ENCODE measurements at regions not wholly inside any gene's neighbourhood (a gene's known extent, or its start where the extent isn't known, plus 50 kb on each side); places are given as distances from the start of the nearest gene placed in this dataset.

DNA sequence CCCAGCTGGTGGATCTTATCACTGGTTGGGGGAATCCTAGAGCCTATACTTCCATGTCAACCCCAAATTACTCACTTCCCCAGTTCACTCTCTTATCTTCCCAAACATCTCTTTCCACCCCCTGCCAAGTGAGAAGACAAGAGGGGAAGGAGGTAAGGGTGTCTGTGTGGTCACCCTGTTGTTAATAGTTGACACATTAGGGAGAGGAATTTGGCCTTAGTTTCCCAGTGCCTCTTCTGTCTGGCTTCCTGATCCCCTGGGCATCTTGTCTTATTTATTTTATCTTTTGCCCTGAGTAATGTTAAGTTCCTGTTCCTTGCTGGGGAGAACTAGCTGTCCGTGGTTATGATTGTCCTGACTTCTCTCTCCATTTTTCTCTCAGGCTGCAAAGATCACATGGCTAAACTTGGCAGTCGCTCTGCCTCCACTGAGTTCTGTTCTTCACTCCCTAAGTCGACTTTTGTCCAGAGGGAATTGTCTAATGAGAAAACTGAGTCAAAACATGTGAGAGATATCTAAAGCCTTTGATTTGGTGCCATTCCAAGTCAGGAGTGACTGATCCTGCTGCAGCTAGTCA is 157.1 kb upstream of the SYT6 start:
- DNase-seq, result no peak

DNA sequence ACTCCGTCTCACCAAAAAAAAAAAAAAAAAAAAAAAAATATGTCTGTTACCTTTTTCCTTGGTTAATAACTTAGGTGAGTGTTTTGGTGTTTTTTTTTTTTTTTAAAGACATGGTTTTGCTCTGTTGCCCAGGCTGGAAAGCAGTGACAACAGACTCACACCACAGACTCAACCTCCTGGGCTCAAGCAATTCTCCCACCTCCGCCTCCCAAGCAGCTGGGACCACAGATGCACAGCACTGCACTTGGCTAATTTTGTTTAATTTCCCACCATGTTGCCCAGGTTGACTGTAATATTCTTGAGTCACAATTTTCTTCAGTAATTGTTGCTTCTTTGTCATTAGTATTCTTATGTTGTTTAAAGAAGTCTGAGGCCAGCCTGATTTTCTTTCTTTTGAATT is 149.2 kb upstream of the SYT6 start:
- DNase-seq, result no peak

DNA sequence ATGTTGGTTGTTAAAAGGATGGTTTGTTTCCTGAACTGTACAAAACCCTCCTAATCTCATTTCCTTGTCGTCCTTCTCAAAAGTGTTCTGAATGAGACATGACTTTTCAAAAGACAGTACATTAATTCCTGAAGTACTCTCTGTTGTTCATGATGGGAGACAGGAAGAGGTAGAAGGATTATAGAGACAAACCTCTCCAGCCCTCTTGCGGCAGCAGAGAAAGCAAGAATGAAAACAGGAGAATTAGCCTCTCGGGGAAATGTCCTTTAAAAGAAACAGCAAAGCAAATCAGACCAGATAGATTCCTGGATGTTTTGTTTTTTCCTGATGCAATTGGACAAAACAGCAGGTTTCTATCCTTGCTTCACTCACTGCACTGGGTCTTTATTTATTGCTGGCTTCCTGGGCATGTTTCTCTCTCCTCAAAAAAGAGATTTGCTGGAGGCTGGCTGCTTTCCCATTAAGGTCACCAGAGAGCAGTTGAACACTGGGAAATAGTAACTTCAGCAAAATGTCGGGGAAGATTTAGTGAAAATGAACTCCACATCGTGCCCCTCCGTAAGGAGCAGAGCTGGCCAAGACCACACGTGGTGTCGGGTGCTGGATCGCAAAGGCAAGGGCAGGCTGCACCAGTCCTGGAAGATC is 145.8 kb upstream of the SYT6 start:
- DNase-seq, result no peak

DNA sequence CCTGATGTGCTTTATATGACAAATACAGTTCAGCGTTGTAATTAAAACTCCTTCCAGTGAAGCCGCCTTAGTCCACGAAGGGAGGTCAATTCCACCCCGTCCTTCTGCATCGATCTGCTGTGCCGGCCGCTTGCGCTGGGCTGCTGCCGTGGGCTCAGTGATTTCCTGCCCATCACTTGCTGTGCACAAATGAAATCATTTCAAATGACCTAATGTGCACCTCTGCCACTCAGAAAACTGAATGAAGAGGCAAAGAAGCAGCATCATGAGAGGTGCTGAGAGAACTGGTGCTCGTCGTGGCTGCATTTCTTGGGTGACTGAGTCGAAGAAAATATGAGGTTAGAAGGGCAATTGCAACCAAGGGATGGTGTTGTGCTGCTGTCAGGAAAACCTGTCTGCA is 144.3 kb upstream of the SYT6 start:
- no peak for DNase-seq

DNA sequence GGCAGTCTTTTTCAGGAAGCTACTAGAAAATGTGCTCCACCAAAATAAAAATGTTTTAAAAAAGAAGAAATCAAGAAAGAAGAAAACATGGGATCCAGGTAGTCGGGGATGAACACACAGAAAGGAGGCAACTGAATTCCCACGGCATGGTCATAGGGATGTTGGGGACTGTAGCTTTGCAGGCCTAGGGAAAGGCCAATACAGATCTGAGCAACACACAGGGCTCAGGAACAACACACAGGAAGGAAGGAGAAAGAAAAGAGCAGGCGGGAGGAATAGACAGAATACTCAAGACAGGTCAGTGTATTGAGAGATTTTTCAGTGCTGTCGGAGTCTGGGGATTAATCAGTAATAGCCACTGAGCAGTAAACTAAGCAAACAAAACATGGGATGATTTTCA is 142.7 kb upstream of the SYT6 start:
- no peak for DNase-seq

DNA sequence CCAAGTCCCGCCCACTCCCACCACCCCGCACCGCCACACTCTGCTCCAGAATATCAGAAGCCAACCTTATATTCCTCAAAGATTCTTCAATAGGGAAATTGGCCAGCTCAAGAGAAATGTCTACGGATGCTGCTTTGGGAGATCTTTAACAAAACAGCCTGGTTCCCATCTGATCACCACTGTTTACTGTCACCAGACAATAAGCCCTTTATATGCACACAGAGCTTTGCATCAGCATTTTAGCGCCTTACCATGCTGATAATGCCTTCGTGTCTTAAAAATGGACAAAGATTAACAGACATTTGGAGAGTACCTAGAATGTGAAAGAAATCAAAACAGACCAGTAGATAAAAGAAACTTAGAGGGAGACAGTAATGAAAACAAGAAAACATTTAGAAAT is 141.7 kb upstream of the SYT6 start:
- no peak for DNase-seq

DNA sequence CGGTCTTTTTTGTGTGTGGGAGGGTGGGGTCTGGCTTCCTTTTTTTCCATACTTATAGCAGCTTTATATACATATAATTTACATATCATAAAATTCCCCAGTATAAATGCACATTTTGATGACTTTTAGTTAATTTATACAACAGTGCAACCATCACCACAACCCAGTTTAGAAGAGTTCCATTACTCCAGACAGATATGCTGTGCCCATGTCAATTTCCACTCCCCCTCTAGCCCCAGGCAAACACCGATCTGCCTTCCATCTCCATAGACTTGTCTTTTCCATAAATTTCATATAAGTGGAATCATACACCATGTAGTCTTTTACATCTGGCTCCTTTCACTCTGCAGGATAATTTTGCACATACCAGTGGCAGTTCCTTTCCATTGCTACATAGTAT is 139.2 kb upstream of the SYT6 start:
- DNase-seq, result no peak

DNA sequence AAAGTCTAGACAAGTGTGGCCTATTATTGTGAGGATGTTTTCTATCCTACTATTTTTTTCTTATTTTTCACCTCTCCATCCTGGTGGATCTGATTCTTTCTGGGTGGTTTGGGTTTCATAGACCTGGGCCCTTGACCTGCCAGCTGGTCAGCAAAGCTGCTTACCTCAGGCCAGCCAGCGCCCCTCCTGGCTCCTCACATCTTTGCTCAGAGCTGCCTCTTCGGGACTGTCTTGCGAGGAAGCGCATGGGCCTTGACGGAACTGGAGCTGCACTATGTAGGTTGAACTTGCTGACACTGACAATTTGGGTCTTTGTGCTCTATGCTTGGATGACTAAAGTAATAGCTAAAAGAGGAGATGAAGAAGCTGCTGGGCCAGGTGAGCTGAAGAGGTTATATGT is 138.5 kb upstream of the SYT6 start:
- DNase-seq, result no peak

DNA sequence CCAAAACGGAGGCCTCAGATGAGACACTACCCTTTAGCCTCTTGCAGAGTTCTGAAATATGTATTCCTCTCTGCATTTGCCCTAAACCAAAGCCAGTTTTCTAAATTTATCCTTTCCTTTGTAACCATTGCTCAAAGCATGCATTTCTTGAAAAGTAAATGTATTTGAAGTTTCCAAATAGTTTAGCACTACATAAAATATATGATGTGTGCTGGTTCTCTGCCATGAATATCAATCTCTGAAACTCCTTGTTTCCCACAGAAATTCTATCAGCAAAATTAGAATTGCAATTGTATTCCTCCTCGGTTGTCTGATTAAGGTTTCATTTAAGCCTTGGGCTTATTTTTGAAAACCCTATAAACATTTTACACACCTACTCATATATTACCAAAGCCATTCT is 137.1 kb upstream of the SYT6 start:
- DNase-seq, result no peak

DNA sequence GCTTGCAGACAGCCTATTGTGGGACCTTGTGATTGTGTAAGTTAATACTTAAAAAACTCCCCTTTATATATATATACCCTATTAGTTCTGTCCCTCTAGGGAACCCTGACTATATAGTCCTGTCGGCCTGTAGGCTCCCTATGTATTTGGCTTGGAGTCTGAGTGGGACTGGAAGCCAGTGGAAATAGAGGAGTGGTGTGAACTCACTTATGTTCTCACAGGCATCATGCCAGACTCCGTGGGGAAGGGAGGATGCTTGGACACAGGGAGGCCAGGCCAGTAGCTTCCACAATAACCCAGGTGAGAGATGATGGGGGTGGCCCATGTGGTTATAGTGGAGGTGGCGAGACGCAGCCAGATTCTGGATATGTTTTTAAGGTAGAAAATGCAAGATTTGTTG is 136.7 kb upstream of the SYT6 start:
- no peak for DNase-seq

DNA sequence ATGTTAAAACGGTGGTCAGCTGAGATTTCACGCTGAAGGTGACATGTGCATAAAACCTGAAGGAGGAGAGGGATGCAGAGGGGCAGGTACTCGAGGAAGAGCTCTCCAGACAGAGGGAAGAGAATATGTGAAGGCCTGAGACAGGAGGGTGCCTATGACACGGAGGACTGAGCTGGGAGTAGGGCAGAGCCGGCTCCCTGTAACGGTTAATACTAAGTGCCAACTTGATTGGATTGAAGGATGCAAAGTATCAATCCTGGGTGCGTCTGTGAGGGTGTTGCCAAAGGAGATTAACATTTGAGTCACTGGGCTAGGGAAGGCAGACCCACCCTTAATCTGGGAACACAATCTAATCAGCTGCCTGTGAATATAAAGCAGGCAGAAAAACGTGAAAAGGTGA is 136.2 kb upstream of the SYT6 start:
- DNase-seq, result no peak

DNA sequence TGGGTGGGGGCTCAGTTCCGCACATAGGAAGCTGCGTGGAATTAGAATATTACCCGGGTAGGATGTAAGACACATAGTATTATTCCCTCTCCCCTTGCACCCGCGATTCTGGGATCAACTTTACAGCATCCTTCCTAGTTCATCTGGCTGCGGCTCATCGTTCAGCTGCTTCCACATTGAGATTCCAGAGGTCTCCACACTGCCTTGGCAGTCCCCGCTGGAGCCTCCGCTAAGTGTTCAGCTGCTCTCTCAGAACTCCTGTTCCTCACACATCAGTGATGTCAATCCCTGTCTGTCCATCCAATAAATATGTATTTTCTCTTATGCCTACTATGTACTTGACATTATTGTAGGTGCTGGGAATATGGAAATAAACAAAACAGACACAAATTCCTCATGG is 135.6 kb upstream of the SYT6 start:
- no peak for DNase-seq

DNA sequence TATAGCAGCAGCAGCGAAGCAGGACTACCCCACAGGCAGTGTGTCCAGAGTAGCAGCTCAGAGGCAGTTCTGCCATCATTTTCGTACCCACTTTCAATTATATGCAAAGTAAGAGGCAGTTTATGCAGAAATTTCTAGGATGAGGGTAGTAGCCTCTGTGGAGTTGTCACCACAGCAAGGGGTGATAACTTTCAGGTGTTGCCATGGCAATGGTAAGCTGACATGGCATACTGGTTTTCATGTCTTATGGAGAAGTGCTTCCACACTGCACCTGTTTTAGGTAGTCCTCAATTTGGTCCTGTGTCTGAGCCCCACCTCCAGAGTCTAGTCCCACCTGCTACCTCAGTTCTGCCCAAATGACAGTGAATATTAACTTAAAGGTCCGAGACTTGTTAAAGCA is 133.3 kb upstream of the SYT6 start:
- no peak for DNase-seq

DNA sequence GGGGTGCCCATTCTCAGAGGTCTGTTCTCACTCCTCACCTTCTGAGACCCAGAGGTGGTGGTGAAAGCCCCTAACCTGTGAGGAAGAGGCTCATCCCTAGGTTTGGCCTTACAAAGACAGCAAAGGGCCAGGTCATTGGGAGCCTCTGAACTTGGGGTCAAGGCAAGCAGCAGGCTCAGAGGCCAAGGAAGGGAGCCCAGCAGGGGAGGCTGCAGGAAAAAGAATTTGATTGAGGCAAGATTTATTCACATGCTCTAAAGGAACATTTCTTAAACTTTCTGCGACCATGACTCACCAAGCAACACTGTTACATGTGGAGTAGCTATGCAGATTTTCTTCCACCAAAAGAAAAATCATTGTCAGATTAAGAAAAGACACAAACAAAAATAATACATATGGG is 132.5 kb upstream of the SYT6 start:
- no peak for DNase-seq

DNA sequence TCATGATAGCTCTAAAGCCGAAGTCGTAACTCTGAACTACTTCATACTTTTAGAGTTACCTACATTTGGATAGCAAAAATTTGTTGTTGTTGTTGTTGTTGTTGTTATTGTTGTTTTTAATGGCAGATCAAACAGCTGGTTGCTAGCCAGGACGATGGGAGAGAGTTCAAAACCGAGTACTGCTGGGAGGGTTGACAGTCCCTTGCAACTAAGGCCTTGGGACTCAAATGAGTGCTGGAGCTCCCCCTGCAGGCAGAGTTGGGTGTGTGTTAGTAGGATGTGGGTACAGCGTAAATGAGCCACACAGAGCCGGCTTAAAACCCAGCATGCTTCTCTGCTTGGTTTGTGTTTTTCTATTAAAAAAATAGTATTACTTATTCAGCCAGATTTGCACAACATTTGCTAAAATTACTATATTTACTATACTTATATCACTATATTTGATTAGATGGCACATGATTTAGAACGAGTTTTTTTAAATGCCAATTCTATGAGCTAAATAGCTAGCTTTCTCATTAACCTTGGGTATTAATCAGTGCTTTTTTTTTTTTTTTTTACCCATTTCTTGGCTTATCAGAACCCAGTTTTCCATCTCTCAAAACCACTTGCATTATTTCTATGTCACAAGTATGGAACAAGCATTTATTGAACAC is 129.2 kb upstream of the SYT6 start:
- DNase-seq, result peak in 1 of 2 experiments; percentile 69

DNA sequence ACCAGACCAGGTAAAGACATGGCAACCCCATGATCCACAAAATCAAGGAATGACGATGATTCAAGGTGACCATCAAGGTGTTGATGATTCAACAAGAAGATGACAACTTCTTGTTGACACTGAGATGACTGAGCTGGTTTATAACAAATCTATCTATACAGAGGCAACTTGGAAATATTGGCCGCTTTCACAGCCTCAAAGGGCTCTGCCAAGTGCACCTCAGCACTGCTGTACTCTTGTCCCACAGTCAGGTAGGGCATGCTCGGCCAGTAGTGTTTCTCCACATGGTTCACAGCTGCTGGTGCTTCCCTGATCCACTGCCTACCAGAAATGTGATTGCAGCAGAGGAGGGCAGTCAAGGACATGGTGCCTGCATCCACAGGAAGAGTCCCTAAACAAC is 125.2 kb upstream of the SYT6 start:
- no peak for DNase-seq

DNA sequence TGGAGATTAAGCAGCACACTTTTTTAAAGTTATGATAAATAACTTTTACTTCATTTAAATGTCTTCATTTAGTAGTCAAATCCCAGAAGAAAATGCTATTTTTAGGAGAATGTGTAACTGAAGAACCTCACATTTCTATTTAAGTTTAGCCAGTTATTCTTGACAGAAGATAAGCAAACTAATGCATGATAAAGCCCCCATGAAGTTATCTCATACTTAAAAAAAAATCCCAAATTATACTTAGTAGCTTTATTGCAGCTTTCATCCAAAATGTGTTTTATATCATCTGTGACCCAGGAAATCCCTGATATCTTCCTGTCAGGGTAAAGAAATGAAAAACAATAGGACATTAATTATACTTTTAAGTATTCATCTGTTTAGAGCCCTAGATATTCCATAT is 124.8 kb upstream of the SYT6 start:
- no peak for DNase-seq

DNA sequence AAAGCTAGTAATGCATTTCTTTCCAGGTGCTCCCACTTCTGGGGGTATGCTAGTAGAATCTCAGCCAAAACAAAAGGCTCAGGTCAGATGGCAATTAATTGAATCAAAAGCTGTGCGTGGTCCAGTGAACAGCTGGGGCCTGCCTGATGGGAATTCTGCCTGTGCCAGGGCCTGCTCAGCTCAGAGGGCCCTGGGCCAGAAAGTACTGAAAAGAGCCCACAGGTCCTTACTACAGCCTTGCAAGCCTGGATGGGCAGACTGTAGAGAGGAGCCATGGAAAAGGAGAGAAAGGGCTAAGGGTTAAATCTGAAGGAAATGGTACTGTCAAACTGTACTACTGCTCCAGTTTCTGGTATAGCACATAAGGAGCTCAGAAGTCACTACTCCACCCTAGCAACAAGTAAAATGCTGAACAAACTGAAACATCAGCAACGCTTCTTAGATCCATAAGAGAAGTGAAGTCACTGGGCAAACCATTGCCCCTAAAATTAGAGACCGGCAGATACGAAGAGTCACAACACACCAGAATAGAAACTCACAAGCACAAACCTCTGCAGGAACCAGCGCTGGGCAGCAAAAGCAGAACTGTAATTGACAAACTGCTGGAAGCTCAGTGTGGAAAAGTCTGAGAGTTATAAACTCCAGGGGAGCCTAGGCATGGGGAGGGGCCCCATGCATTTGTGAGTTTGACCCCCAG is 121.1 kb upstream of the SYT6 start:
- DNase-seq, result no peak

DNA sequence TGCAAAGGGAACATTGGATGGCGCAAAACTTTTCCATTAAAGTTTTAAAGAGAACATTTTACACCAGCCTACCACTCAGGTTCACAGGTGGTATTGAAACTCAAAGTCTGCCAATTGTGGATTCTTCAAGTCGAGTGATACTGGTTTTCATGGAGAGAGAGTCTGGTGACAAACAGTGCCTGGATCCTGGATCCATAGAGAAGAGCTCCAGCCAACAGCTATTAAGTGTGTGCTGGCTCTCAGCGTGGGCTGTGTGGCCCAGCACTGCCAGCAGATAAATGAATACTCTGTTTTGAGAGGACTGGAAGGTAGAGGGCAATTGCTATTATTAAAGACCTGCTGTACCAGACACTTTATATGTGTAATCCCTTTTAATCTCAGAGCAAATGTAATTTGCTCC is 118.9 kb upstream of the SYT6 start:
- no peak for DNase-seq

DNA sequence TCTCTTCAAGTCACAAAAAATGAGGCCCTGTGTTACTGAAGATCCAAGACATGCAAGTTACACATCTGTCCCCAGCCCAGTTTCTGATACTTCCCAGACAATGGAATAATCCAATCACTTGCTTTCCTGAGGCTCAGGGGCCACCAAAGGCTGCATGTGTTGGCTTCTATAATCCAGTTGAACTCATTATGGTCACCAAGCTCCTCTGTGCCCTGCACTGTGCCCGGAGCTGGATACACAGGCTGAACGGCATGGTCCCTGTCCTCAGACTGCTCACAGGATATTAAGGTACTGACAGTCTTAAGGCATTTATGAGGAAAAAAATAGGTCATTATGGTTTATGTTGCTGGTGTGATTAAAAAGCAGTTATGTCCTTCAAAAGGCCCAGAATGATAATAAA is 117.0 kb upstream of the SYT6 start:
- DNase-seq, result no peak

DNA sequence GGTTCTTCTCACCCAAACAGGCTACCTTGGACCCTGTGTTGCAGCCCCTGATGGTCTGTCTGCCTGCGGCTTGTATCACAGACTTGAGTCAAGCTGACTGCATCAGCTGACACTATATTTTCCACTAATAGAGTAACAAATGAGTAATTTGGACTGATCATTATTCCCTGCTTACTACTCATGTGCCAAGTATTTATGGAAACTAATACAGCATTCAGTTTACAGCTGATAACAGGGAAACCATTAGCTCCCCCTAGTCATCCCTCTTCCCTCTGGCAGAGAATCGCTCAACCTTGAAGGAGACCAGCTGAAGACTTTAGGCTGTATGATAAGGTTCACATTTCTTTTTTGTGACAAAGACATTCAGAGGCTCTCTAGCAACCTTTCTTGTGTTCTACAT is 116.6 kb upstream of the SYT6 start:
- DNase-seq, result no peak

DNA sequence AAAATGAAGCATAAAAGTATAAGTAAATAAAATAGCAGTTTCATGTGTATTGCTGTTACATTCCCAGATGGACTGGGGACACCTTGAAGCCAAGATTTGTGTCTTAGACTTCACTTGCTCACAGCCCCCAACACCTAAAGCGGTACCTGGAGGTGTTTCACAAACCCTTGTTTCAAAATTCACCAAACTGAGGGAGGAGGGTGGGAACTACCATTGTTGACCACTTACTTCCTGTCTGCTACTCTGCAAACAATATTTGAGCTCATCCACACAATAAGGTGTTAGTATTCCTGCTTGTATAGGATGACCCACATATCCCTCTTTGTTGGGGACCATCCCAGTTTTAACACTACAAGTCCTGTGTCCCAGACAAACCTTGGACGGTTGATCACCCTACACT is 115.9 kb upstream of the SYT6 start:
- DNase-seq, result no peak

DNA sequence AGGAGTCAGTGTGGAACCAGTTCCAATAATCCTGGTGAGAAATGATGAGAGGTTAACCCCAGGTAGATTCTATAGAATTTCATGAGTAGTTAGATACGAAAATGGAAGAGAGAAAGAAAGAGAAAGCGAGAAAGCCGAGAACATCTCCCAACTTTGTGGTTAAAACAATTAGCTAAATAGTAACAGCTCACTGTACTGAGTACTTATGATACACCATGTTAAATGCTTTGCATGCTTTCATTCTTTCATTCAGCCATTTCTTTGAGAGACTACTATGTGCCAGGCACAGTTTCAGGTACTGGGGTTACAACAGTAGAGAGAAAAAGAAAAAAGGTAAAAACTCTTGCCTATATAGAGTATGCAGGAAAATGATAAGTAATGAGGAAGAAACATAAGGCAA is 109.7 kb upstream of the SYT6 start:
- no peak for DNase-seq

DNA sequence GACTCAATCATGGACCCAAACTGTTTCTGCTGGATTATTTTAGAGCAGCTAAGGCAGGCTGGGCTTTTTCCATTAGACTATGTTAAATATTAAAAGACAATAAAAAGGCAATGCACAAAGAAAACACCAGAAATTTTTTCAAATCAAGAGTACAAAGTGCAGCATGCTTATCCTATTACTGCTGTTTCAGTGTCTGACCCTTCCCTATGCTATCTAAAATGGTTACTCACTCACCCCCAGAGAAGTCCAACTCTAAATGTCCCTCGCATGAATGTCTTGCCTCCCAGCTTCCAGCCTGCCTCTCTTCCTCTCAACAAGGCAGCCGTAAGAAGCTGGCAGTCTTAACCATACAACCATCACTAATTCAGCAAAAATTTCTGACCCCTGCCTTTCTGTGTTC is 108.7 kb upstream of the SYT6 start:
- DNase-seq, result no peak

All from cerebellar nuclear complex (tissue), 1 donor.